HEK293 (cell line): ENCODE measurements at regions not wholly inside any gene's neighbourhood (a gene's known extent, or its start where the extent isn't known, plus 50 kb on each side); places are given as distances from the start of the nearest gene placed in this dataset.

Experiments
- ZNF473 ChIP-seq: fragments of 450-650 bp; formaldehyde crosslinking; IDR thresholded peaks from 2 replicates; pipeline ENCODE4 v1.5.1; 2017; ENCODE audit warnings: missing biosample characterization, missing genetic modification characterization
- ZNF521 ChIP-seq: fragments of 450-650 bp; formaldehyde crosslinking; IDR thresholded peaks from 2 replicates; pipeline ENCODE4 v1.5.1; 2017; ENCODE audit warnings: missing biosample characterization, mild to moderate bottlenecking, missing genetic modification characterization

DNA sequence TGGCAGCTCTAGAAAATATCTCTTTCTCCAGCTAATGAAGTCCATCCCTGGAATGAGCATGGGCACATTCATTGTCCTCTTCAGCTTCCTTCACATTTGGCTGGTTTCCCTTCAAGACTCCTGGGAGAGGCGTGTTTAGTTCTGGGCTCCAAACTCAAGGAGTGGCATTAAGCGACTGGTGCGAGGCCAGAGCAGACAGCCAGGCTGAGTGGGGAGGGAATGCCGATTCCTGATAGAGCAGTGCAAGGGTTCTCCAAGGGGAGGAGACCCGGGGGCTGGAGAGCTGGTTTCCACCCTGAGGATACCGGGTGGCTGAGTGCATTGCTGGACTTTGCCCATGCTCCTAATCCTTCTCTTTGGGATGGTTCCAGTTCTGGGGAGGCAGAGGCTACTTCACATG lies 372.1 kb downstream of the RPS24 start:
- TF ChIP-seq ZNF521 (no peak), ZNF473 (tag by site-specific recombination) (no peak)
